Smooth muscle cell (in vitro differentiated cells): ENCODE measurements at regions not wholly inside any gene's neighbourhood (a gene's known extent, or its start where the extent isn't known, plus 50 kb on each side); places are given as distances from the start of the nearest gene placed in this dataset.

ENCODE experiments used
- DNase-seq: peaks from one replicate; lab custom pipeline; 2025; ENCODE audit not compliant: unreplicated experiment; lab: John Stamatoyannopoulos, UW
- H2AFZ ChIP-seq: fragments of 200-600 bp; sonication (generic); 2 replicates; pipeline ENCODE4 v1.6.0; 2016; ENCODE audit warnings: antibody characterized with exemption, low read depth, mild to moderate bottlenecking
- H3F3A ChIP-seq: fragments of 200-600 bp; sonication (generic); 2 replicates; pipeline ENCODE4 v1.6.0; 2017; ENCODE audit warnings: antibody characterized with exemption, low read depth
- H3K27ac ChIP-seq: fragments of 200-600 bp; sonication (generic); 2 replicates; pipeline ENCODE4 v1.5.1; 2016; ENCODE audit warnings: low read depth, mild to moderate bottlenecking
- H3K27me3 ChIP-seq: fragments of 200-600 bp; sonication (generic); 2 replicates; pipeline ENCODE4 v1.6.1; 2016; ENCODE audit warnings: low read depth, mild to moderate bottlenecking
- H3K36me3 ChIP-seq: fragments of 200-600 bp; sonication (generic); 2 replicates; pipeline ENCODE4 v1.5.1; 2016; ENCODE audit warnings: low read depth
- H3K4me1 ChIP-seq: fragments of 200-600 bp; sonication (generic); 2 replicates; pipeline ENCODE4 v1.5.1; 2016; ENCODE audit warnings: low read depth
- H3K4me2 ChIP-seq: fragments of 200-600 bp; sonication (generic); 2 replicates; pipeline ENCODE4 v1.6.0; 2016; ENCODE audit warnings: mild to moderate bottlenecking
- H3K4me3 ChIP-seq: fragments of 200-600 bp; sonication (generic); 2 replicates; pipeline ENCODE4 v1.5.1; 2016; ENCODE audit warnings: mild to moderate bottlenecking
- H3K79me2 ChIP-seq: fragments of 200-600 bp; sonication (generic); 2 replicates; pipeline ENCODE4 v1.6.0; 2016; ENCODE audit warnings: low read depth, mild to moderate bottlenecking
- H3K9ac ChIP-seq: fragments of 200-600 bp; sonication (generic); 2 replicates; pipeline ENCODE4 v1.6.0; 2016; ENCODE audit warnings: low read depth
- H3K9me3 ChIP-seq: fragments of 200-600 bp; sonication (generic); replicated peaks from 2 replicates; pipeline ENCODE4 v1.5.1; 2016; ENCODE audit warnings: low read depth
- H4K20me1 ChIP-seq: fragments of 200-600 bp; sonication (generic); 2 replicates; pipeline ENCODE4 v1.6.0; 2016; ENCODE audit warnings: low read depth
- WGBS: methylation state at CpG from one replicate; pipeline ENCODE4 v1.1.7; 2016; ENCODE audit warnings: low lambda C conversion rate; 5-methylcytosine and 5-hydroxymethylcytosine counted together
- TF ChIP-seq, protein P1 (sequence below): fragments of 200-600 bp; sonication (generic); IDR thresholded peaks from 2 replicates; pipeline ENCODE4 v1.5.1; 2017; ENCODE audit warnings: borderline replicate concordance, mild to moderate bottlenecking, antibody characterized with exemption; ENCODE audit not compliant: insufficient read depth, poor library complexity, severe bottlenecking

- peaks cover 5% of the 10 kb centered on the region for H3K4me1 ChIP-seq
- no peak overlapping the region for H2AFZ ChIP-seq
- H3K79me2 ChIP-seq: no peaks in the 10 kb centered on the region
- no peaks in the 10 kb centered on the region for H3K27me3 ChIP-seq
- peak overlapping the region; percentile 23 for H3K27ac ChIP-seq
- WGBS: 21% methylated on average over 2 of the region's 2 CpGs
- H4K20me1 ChIP-seq: no peaks in the 10 kb centered on the region
- H3K4me2 ChIP-seq: peak overlapping the region; percentile 40
- H3K9me3 ChIP-seq: no peaks in the 10 kb centered on the region
- no peak overlapping the region for H3K9ac ChIP-seq
- DNase-seq: no peak
- TF ChIP-seq, protein P1, sequence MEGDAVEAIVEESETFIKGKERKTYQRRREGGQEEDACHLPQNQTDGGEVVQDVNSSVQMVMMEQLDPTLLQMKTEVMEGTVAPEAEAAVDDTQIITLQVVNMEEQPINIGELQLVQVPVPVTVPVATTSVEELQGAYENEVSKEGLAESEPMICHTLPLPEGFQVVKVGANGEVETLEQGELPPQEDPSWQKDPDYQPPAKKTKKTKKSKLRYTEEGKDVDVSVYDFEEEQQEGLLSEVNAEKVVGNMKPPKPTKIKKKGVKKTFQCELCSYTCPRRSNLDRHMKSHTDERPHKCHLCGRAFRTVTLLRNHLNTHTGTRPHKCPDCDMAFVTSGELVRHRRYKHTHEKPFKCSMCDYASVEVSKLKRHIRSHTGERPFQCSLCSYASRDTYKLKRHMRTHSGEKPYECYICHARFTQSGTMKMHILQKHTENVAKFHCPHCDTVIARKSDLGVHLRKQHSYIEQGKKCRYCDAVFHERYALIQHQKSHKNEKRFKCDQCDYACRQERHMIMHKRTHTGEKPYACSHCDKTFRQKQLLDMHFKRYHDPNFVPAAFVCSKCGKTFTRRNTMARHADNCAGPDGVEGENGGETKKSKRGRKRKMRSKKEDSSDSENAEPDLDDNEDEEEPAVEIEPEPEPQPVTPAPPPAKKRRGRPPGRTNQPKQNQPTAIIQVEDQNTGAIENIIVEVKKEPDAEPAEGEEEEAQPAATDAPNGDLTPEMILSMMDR: no peak
- H3F3A ChIP-seq: peaks cover 10% of the 10 kb centered on the region
- H3K4me3 ChIP-seq: no peak overlapping the region
- H3K36me3 ChIP-seq: no peaks in the 10 kb centered on the region
Measured at GRCh38 chr4:125728568-125728967, 413.8 kb downstream of the FAT4 start.

GRCh38 chr4:125729171-125729570 lies 414.4 kb downstream of the FAT4 start:
- Histone ChIP-seq H3K9me3 (no peaks in the 10 kb centered on the region), H4K20me1 (no peaks in the 10 kb centered on the region), H3K9ac (no peak overlapping the region), H3K4me2 (no peak overlapping the region), H2AFZ (no peak overlapping the region), H3K27ac (peak overlapping the region; percentile 23), H3F3A (peaks cover 10% of the 10 kb centered on the region), H3K4me3 (no peak overlapping the region), H3K36me3 (no peaks in the 10 kb centered on the region), H3K79me2 (no peaks in the 10 kb centered on the region), H3K4me1 (peaks cover 5% of the 10 kb centered on the region), H3K27me3 (no peaks in the 10 kb centered on the region)
- DNase-seq: no peak
- TF ChIP-seq, protein P1: no peak

DNA sequence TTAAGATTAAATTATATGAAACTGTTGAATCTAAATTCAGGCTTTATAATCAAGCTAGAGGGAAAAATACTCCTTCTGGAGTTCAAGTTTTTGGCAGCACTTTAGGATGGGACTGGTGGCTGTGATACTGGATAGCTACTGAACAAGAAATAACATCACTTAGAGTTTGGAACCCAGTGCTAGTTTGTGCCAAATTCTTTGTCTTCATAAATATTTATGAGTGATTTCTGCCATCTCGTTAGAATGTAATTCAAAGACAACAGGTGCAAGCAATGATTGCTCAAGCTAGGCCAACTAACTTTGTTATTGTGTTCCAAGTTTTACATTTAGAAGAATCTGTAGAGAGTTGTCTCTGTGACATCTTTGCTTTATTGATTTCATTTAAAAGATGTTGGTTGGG lies 417.9 kb downstream of the FAT4 start:
- Histone ChIP-seq H3K9ac (no peak overlapping the region), H3K4me2 (no peak overlapping the region), H3K79me2 (no peaks in the 10 kb centered on the region), H3K9me3 (no peaks in the 10 kb centered on the region), H3K27me3 (no peaks in the 10 kb centered on the region), H3K27ac (no peak overlapping the region), H4K20me1 (no peaks in the 10 kb centered on the region), H3F3A (peaks cover 10% of the 10 kb centered on the region), H3K4me3 (no peak overlapping the region), H2AFZ (no peak overlapping the region), H3K36me3 (no peaks in the 10 kb centered on the region), H3K4me1 (peaks cover 16% of the 10 kb centered on the region)
- DNase-seq: no peak
- WGBS: 88% methylated on average over 1 of the region's 1 CpG
- TF ChIP-seq, protein P1: no peak

DNA sequence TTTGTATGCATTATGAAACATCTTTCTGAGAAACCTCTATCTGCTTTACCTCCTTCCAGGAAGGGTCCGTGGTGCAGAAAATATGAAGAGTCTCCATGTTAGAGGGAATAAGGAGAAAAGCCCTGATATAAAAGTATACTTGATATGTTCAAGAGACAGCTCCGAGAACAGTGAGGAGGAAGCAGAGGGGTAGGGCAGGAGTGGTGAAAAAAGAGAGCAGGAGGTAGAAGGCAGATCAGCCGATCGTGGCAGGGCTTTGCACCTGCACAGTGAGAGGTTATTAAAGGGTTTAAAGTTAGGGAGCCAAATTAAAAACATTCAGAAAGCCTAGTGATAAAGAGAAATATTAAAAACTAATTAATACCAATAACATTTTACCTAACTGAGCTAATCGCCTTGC lies 419.7 kb downstream of the FAT4 start:
- TF ChIP-seq, protein P1: no peak
- Histone ChIP-seq H3K4me1 (peaks cover 13% of the 10 kb centered on the region), H3K36me3 (no peaks in the 10 kb centered on the region), H3K4me2 (peak overlapping the region; percentile 62), H2AFZ (no peak overlapping the region), H3K79me2 (no peaks in the 10 kb centered on the region), H3K27me3 (no peaks in the 10 kb centered on the region), H3K9ac (no peak overlapping the region), H3F3A (no peaks in the 10 kb centered on the region), H3K9me3 (no peaks in the 10 kb centered on the region), H3K4me3 (no peak overlapping the region), H4K20me1 (no peaks in the 10 kb centered on the region), H3K27ac (no peak overlapping the region)
- DNase-seq: no peak
- 83% methylated on average over 5 of the region's 5 CpGs for WGBS
